ENCODE measurements at regions not wholly inside any gene's neighbourhood (a gene's known extent, or its start where the extent isn't known, plus 50 kb on each side); places are given as distances from the start of the nearest gene placed in this dataset.

- Histone ChIP-seq H3K4me3 (ENCODE audit: insufficient read depth, low read depth, low read length) (no peak overlapping the region), H3K27ac (ENCODE audit: insufficient read depth, low read depth, low read length, poor library complexity, severe bottlenecking) (no peak overlapping the region), H3K4me1 (ENCODE audit: control insufficient read depth, insufficient read depth, low read length) (no peaks in the 10 kb centered on the region), H3K9me3 (ENCODE audit: control insufficient read depth, low read length) (no peaks in the 10 kb centered on the region), H3K36me3 (ENCODE audit: control insufficient read depth, insufficient read depth, low read length) (no peaks in the 10 kb centered on the region), H3K27me3 (ENCODE audit: control insufficient read depth, insufficient read depth, low read length, poor library complexity, severe bottlenecking) (no peaks in the 10 kb centered on the region)
- WGBS, 2 experiments, result 74 to 89% methylated on average over 1 of the region's 1 CpG
Measured at GRCh38 chr2:17426743-17427142, 91.5 kb downstream of the RAD51AP2 start.

- Histone ChIP-seq H3K27ac (ENCODE audit: insufficient read depth, low read depth, low read length, poor library complexity, severe bottlenecking) (no peak overlapping the region), H3K4me1 (ENCODE audit: control insufficient read depth, insufficient read depth, low read length) (no peaks in the 10 kb centered on the region), H3K9me3 (ENCODE audit: control insufficient read depth, low read length) (no peaks in the 10 kb centered on the region), H3K4me3 (ENCODE audit: insufficient read depth, low read depth, low read length) (no peak overlapping the region), H3K36me3 (ENCODE audit: control insufficient read depth, insufficient read depth, low read length) (no peaks in the 10 kb centered on the region), H3K27me3 (ENCODE audit: control insufficient read depth, insufficient read depth, low read length, poor library complexity, severe bottlenecking) (no peaks in the 10 kb centered on the region)
Measured at GRCh38 chr2:17422061-17422460, 96.2 kb downstream of the RAD51AP2 start.

GRCh38 chr2:17416884-17417391, 101.3 kb downstream of the RAD51AP2 start:
- Histone ChIP-seq H3K27ac (ENCODE audit: insufficient read depth, low read depth, low read length, poor library complexity, severe bottlenecking) (no peak overlapping the region), H3K4me1 (ENCODE audit: control insufficient read depth, insufficient read depth, low read length) (no peaks in the 10 kb centered on the region), H3K36me3 (ENCODE audit: control insufficient read depth, insufficient read depth, low read length) (no peaks in the 10 kb centered on the region), H3K27me3 (ENCODE audit: control insufficient read depth, insufficient read depth, low read length, poor library complexity, severe bottlenecking) (no peaks in the 10 kb centered on the region), H3K4me3 (ENCODE audit: insufficient read depth, low read depth, low read length) (no peak overlapping the region), H3K9me3 (ENCODE audit: control insufficient read depth, low read length) (no peaks in the 10 kb centered on the region)
- 93 to 100% methylated on average over 1 to 2 of the region's 3 CpGs for WGBS, 2 experiments

GRCh38 chr2:17413036-17413435, 105.2 kb downstream of the RAD51AP2 start:
- Histone ChIP-seq H3K9me3 (ENCODE audit: control insufficient read depth, low read length) (no peaks in the 10 kb centered on the region), H3K27ac (ENCODE audit: insufficient read depth, low read depth, low read length, poor library complexity, severe bottlenecking) (no peak overlapping the region), H3K27me3 (ENCODE audit: control insufficient read depth, insufficient read depth, low read length, poor library complexity, severe bottlenecking) (no peaks in the 10 kb centered on the region), H3K36me3 (ENCODE audit: control insufficient read depth, insufficient read depth, low read length) (no peaks in the 10 kb centered on the region), H3K4me1 (ENCODE audit: control insufficient read depth, insufficient read depth, low read length) (no peaks in the 10 kb centered on the region), H3K4me3 (ENCODE audit: insufficient read depth, low read depth, low read length) (no peak overlapping the region)
- WGBS, 2 experiments, result 89 to 94% methylated on average over 1 of the region's 1 CpG

- no peak overlapping the region for H3K4me3 ChIP-seq (ENCODE audit: insufficient read depth, low read depth, low read length)
- WGBS, 2 experiments, result 73% methylated on average over 1 of the region's 1 CpG
Measured at GRCh38 chr2:17401096-17401495, 117.1 kb downstream of the RAD51AP2 start.

GRCh38 chr2:17398770-17399169, 119.5 kb downstream of the RAD51AP2 start:
- 94 to 100% methylated on average over 2 of the region's 2 CpGs for WGBS, 2 experiments
- Histone ChIP-seq H3K4me1 (ENCODE audit: control insufficient read depth, insufficient read depth, low read length) (no peaks in the 10 kb centered on the region), H3K36me3 (ENCODE audit: control insufficient read depth, insufficient read depth, low read length) (no peaks in the 10 kb centered on the region)

More at GRCh38 chr2:17401096-17401495, 117.1 kb downstream of the RAD51AP2 start:
- H3K27me3 ChIP-seq (ENCODE audit: control insufficient read depth, insufficient read depth, low read length, poor library complexity, severe bottlenecking), result no peaks in the 10 kb centered on the region
- H3K4me1 ChIP-seq (ENCODE audit: control insufficient read depth, insufficient read depth, low read length), result no peaks in the 10 kb centered on the region
- no peak overlapping the region for H3K27ac ChIP-seq (ENCODE audit: insufficient read depth, low read depth, low read length, poor library complexity, severe bottlenecking)
- peaks cover 2% of the 10 kb centered on the region for H3K9me3 ChIP-seq (ENCODE audit: control insufficient read depth, low read length)
- H3K36me3 ChIP-seq (ENCODE audit: control insufficient read depth, insufficient read depth, low read length), result no peaks in the 10 kb centered on the region

GRCh38 chr2:17388798-17389197, 129.4 kb downstream of the RAD51AP2 start:
- H3K4me3 ChIP-seq (ENCODE audit: insufficient read depth, low read depth, low read length), result no peak overlapping the region
- no peaks in the 10 kb centered on the region for H3K4me1 ChIP-seq (ENCODE audit: control insufficient read depth, insufficient read depth, low read length)
- H3K27me3 ChIP-seq (ENCODE audit: control insufficient read depth, insufficient read depth, low read length, poor library complexity, severe bottlenecking), result no peaks in the 10 kb centered on the region
- H3K27ac ChIP-seq (ENCODE audit: insufficient read depth, low read depth, low read length, poor library complexity, severe bottlenecking), result no peak overlapping the region
- no peaks in the 10 kb centered on the region for H3K9me3 ChIP-seq (ENCODE audit: control insufficient read depth, low read length)
- H3K36me3 ChIP-seq (ENCODE audit: control insufficient read depth, insufficient read depth, low read length), result no peaks in the 10 kb centered on the region

More at GRCh38 chr2:17398770-17399169, 119.5 kb downstream of the RAD51AP2 start:
- Histone ChIP-seq H3K27me3 (ENCODE audit: control insufficient read depth, insufficient read depth, low read length, poor library complexity, severe bottlenecking) (no peaks in the 10 kb centered on the region), H3K4me3 (ENCODE audit: insufficient read depth, low read depth, low read length) (no peak overlapping the region), H3K27ac (ENCODE audit: insufficient read depth, low read depth, low read length, poor library complexity, severe bottlenecking) (no peak overlapping the region), H3K9me3 (ENCODE audit: control insufficient read depth, low read length) (peaks cover 2% of the 10 kb centered on the region)

GRCh38 chr2:17387591-17387990, 130.6 kb downstream of the RAD51AP2 start:
- no peaks in the 10 kb centered on the region for H3K27me3 ChIP-seq (ENCODE audit: control insufficient read depth, insufficient read depth, low read length, poor library complexity, severe bottlenecking)
- H3K4me1 ChIP-seq (ENCODE audit: control insufficient read depth, insufficient read depth, low read length), result no peaks in the 10 kb centered on the region
- no peaks in the 10 kb centered on the region for H3K36me3 ChIP-seq (ENCODE audit: control insufficient read depth, insufficient read depth, low read length)
- no peak overlapping the region for H3K27ac ChIP-seq (ENCODE audit: insufficient read depth, low read depth, low read length, poor library complexity, severe bottlenecking)
- no peak overlapping the region for H3K4me3 ChIP-seq (ENCODE audit: insufficient read depth, low read depth, low read length)
- WGBS, 2 experiments, result 78% methylated on average over 2 of the region's 2 CpGs; no CpG with 5 or more reads in 1 of the 2 experiments
- H3K9me3 ChIP-seq (ENCODE audit: control insufficient read depth, low read length), result no peaks in the 10 kb centered on the region

- Histone ChIP-seq H3K27ac (ENCODE audit: insufficient read depth, low read depth, low read length, poor library complexity, severe bottlenecking) (no peak overlapping the region), H3K27me3 (ENCODE audit: control insufficient read depth, insufficient read depth, low read length, poor library complexity, severe bottlenecking) (no peaks in the 10 kb centered on the region), H3K9me3 (ENCODE audit: control insufficient read depth, low read length) (no peaks in the 10 kb centered on the region), H3K4me1 (ENCODE audit: control insufficient read depth, insufficient read depth, low read length) (no peaks in the 10 kb centered on the region), H3K36me3 (ENCODE audit: control insufficient read depth, insufficient read depth, low read length) (no peaks in the 10 kb centered on the region), H3K4me3 (ENCODE audit: insufficient read depth, low read depth, low read length) (no peak overlapping the region)
- WGBS, 2 experiments, result 90 to 98% methylated on average over 1 to 2 of the region's 2 CpGs
Measured at GRCh38 chr2:17386771-17387170, 131.5 kb downstream of the RAD51AP2 start.

- Histone ChIP-seq H3K27ac (ENCODE audit: insufficient read depth, low read depth, low read length, poor library complexity, severe bottlenecking) (no peak overlapping the region), H3K27me3 (ENCODE audit: control insufficient read depth, insufficient read depth, low read length, poor library complexity, severe bottlenecking) (no peaks in the 10 kb centered on the region), H3K4me3 (ENCODE audit: insufficient read depth, low read depth, low read length) (no peak overlapping the region), H3K4me1 (ENCODE audit: control insufficient read depth, insufficient read depth, low read length) (no peaks in the 10 kb centered on the region), H3K9me3 (ENCODE audit: control insufficient read depth, low read length) (no peaks in the 10 kb centered on the region), H3K36me3 (ENCODE audit: control insufficient read depth, insufficient read depth, low read length) (no peaks in the 10 kb centered on the region)
- WGBS, 2 experiments, result 69 to 77% methylated on average over 1 of the region's 1 CpG
Measured at GRCh38 chr2:17380003-17380402, 138.2 kb downstream of the RAD51AP2 start.

- Histone ChIP-seq H3K36me3 (ENCODE audit: control insufficient read depth, insufficient read depth, low read length) (no peaks in the 10 kb centered on the region), H3K9me3 (ENCODE audit: control insufficient read depth, low read length) (no peaks in the 10 kb centered on the region), H3K4me1 (ENCODE audit: control insufficient read depth, insufficient read depth, low read length) (no peaks in the 10 kb centered on the region), H3K27me3 (ENCODE audit: control insufficient read depth, insufficient read depth, low read length, poor library complexity, severe bottlenecking) (no peaks in the 10 kb centered on the region), H3K27ac (ENCODE audit: insufficient read depth, low read depth, low read length, poor library complexity, severe bottlenecking) (no peak overlapping the region), H3K4me3 (ENCODE audit: insufficient read depth, low read depth, low read length) (no peak overlapping the region)
- WGBS, 2 experiments, result 91 to 93% methylated on average over 4 of the region's 4 CpGs
Measured at GRCh38 chr2:17375262-17375661, 143.0 kb downstream of the RAD51AP2 start.

Measured in ectodermal cell (in vitro differentiated cells).